ENCODE measurements at regions not wholly inside any gene's neighbourhood (a gene's known extent, or its start where the extent isn't known, plus 50 kb on each side); places are given as distances from the start of the nearest gene placed in this dataset.
"Not testable (repeated sequence)": the region's sequence is repeated elsewhere in the genome, so short reads cannot be mapped to it uniquely, and the experiment has no call there.

DNA sequence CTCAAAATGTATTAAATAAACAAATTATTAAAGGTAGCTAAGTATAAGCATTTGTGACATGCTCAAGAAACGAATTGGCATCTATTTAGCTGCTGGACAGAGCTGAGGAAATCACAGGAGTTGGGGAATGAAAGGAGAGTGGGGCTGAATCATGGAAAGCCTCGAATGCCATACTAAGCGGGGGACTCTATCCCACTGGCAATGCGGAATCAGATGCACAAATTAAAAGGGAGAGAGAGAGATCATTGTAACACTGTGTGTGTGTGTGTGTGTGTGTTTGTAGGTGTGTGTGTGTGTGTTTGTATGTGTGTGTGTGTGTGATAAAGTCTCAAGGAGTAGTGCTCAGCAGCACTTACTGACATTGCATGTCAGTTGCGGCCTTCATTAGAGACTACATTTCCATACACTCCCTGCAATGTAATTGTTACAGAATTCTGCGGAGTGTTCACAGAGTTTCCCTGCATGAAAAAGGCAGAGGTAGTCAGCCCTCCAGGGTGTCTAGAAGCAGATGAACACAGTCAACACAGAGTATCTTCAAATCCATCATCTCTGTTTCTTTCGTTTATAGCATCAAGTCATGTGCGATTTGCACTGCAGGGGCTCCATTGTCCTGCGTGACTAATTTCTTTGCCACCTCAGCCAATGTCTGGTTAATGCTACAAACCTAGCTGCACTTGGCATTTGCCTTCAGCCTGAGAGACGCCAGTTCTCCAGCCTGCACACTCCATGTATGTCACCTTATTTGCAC lies 111.7 kb upstream of the CYRIA start:
- no peak for DNase-seq

GRCh38 chr2:16775899-16776231 lies 110.2 kb upstream of the CYRIA start:
- DNase-seq = no peak

DNA sequence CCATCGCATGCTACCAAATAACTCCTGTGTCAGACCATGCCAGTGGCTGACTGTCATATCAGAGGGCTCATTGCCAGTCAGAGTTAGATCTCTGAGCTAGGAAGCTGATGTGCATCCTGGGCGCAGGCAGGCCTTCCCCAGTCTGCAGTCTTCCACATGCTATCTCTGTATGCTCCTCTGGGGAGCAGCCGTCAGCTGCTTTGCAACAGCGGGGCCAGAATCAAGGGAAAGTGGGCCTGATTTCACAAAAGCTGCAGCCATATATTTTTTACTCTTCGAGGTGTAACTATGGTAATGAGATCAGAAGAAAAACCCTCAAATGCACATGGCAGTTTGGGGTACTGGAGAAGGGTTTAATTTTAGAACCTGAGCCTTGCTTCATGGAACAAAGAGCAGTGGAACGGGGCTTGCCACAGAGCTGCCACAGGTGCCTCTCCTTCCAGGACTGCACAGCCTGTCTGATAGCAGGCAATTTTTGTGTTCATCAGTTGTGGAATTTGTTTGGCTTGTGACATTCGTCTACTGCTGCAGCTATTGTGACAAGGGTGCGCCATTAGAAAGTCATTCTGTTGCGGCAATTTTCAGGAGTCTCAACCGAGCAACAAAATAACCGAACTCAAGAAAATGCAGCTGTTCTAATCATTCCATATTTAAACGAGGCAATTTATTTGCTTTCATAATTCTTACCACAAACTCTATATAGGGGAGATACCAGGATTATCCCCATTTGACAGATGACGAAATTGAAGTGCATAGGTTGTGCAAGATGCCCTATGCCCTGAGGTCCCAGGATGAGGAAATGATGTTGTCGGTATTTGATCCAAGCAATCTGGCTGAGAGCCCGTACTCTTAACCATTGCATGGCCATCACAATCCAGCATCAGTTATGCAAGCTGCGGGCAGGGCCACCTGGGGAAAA lies 109.6 kb upstream of the CYRIA start:
- DNase-seq = peak; percentile 2 to 10

GRCh38 chr2:16774091-16774490 lies 108.5 kb upstream of the CYRIA start:
- DNase-seq = no peak

DNA sequence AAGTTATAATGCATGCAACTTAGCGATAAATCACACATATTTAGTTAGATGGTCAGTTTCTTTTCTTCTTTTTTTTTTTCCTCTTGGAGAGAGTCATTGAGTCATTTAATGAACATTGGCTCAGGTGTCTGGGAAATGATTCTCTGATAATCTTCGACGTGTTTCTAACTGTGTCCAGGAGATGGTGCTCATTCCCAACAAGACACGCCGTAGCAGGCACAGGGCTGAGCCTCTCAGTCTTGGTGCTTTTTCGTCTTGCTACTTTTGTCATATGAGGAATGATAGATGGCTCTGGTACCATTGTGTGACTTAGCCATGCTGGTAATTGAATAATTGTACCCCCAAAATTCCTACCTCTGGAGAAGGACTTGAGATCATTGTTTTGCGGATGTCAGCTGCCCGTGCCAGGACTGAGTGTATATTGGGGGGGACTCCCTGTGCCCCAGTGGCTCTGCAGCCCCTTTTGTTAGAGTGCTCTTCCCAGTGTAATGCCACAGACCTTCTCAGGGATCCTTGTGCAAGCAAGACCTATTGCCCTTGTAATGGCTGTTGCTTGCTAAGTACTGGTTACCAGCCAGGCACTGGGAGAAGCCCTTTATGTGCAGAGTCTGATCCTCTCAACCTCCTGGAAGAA lies 107.6 kb upstream of the CYRIA start:
- peak; percentile 14 to 44 for DNase-seq

DNA sequence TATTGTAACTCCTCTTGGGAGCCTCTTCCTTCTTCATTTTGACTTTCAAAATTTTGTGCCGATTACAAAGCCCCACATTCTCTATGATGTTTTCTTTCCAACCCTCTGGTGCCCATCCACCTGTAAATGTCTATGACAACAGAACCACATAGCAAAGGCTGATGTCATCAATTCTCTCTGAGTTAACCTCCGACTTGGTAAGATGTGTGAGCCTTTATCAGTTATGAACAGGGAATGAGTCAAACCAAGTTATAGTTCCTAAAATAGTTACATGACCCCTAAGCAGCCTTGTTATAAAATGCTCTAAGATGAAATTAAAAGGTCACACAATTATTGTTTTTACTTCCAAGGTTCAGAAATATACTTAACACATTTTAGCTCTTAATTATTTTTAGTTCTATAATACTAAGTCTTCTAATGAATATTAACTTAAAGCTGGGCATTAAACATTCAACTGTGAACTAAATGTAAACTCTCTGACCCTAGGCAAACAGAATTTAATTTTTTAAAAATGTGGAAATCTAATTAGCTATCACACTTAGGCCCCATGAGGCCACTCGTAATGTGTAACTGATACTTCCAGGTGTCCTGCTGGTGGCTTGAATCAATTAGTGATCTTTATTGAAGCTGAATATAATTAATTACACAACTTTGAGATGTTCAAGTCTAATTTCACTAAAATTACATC lies 102.3 kb upstream of the CYRIA start:
- DNase-seq = no peak

DNA sequence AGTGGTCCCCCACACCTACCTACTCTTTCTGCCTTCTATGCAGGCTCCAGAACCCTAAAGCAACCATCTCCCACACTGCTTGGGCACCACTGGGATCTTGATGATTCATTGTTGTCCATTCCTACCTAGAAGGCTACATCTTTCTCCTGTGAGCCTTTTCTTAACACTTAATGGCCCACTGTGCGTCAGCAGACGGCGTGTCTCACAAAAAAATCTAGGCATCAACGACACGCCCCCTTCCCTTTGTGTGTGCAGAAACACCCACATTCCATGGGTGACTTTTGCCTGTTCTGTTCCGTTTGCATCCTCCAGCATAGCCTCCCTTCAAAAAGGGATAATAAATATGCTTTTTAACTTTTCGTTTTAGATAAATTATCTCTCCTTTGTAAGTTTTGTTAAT lies 99.7 kb upstream of the CYRIA start:
- DNase-seq = no peak

- no peak for DNase-seq
These were observed 98.9 kb upstream of the CYRIA start for GRCh38 chr2:16764487-16764886.

- no peak for DNase-seq
These were observed 97.9 kb upstream of the CYRIA start for GRCh38 chr2:16763493-16763899.

- DNase-seq = no peak
These were observed 97.4 kb upstream of the CYRIA start for GRCh38 chr2:16763056-16763455.

DNA sequence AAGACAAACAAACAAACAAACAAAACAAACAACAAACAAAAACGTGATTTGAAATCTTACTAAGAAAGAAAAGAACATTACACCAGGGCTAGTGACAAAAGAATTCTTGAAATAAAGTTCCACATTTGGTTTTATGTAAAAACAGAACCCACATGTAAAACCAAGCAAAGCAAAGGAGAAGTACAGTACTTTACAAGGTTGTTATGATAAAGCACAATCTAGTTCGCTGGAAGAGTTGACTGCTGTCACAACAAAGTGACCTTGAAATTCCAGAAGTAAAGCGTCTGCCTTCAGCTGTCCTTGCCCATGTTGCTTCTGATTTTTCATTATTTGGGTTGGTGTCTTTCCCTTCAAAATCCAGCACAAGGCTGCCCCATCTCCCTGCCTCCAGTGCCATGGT lies 94.8 kb upstream of the CYRIA start:
- no peak for DNase-seq

- peak; percentile 77 to 83 for DNase-seq
These were observed 91.4 kb upstream of the CYRIA start for GRCh38 chr2:16756831-16757644.

GRCh38 chr2:16755442-16755841 lies 89.8 kb upstream of the CYRIA start:
- no peak for DNase-seq

GRCh38 chr2:16753025-16753424 lies 87.4 kb upstream of the CYRIA start:
- DNase-seq = not testable (repeated sequence)

GRCh38 chr2:16750925-16751214 lies 85.2 kb upstream of the CYRIA start:
- DNase-seq = not testable (repeated sequence)

DNA sequence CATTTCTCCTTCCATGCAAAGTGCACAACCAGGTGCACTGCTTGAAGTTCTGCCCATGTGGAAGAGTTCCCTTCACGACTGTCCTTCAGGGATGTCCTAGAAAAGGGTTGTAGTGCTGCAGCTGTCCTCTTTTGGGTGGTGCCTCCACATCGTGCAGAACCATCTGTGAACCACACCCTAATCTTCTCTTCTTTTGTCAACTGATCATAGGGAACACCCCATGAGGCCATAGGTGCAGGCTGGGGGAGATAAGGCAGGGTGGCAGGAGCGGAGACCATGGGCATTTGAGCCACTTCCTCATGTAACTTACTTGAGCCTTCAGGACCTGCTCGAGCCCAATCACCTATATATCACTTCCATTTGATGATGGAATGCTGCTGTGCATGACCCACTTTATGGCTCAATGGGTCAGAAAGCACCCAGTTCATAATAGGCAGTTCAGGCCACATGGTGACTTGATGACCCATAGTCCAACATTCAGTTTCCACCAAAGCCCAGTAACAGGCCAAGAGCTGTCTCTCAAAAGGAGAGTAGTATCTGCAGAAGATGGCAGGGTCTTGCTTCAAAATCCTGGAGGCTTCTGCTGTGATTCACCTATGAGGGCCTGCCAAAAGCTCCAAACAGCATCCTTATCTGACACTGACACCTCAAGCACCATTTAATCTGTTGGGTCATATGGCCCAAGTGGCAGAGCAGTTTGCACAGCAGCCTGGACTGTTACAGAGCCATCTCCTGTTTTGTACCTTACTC lies 84.7 kb upstream of the CYRIA start:
- DNase-seq = no peak

DNA sequence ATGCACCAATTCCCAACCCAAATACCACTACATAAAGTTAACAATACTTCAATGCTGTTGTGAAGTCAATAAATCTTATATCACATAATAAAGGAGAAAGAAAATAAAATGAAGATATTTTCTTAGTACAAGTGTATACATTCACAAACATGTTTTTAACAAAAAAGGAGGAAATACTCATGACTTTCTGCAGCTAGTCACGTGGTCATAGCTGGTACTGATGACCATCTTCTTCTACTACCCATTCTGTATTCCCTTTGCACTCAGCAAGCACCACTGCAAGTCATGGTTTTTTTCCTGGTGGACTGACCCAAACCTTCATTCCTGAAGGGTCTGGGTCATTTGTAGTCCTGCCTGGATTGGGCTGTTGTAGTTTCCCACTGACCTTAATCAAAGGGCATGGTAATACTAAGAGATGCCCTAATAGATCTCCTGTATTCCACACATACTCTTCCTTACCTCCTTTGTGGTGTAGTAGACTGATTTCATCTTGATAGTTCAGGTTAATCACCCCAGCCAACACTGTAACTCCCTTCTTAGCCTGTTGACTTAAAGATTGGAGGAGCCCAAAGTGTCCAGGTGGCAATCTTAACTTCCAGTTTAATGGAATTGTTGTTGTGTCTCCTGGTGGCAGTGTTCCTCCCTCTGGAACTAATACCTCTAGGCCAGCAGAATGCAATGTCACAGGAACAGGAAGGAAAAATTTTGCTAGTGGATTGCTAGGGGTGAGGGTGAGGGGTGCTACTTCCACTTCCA lies 83.1 kb upstream of the CYRIA start:
- not testable (repeated sequence) for DNase-seq

- DNase-seq = no peak
These were observed 82.1 kb upstream of the CYRIA start for GRCh38 chr2:16747689-16748088.

- DNase-seq = no peak
These were observed 81.6 kb upstream of the CYRIA start for GRCh38 chr2:16747257-16747656.

DNA sequence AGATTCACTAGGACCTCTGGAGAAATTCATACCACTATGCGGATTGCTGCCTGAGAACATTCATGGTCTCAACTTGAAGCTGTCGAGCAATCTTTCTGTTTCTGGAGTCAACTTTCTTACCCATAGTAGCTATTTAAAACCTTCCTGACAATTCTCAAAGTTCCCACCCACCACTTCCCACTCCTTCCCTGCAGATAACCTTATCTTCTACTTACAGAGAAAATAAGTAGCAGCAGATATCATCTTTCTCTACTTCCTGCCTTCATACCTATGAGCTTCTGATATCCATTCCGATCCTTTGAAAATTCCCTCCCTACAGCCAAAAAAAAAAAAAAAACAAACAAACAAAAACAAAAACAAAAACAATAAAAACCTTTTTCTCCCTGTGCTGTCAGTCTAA lies 81.2 kb upstream of the CYRIA start:
- DNase-seq = no peak

DNA sequence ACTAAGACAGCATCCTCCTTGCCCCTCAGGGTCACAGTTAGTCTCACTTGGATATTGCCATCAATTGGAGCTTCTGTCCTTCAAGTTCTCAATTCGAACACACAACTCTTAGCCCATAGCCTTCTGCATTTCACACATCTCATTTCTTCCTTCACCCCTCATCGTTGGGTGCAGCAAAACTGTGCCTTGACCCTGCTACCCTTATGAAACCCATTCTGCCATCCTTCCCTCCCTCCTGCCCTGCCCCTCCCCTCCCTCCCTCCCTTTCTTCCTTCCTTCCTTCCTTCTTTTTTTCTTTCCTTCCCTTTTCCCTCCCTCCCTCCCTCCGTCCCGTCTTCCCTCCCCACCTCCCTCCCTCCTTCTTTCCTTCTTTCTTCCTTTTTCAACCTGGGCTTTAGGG lies 80.7 kb upstream of the CYRIA start:
- DNase-seq = no peak
